WI38 (cell line): ENCODE measurements at regions not wholly inside any gene's neighbourhood (a gene's known extent, or its start where the extent isn't known, plus 50 kb on each side); places are given as distances from the start of the nearest gene placed in this dataset.

Source experiments
- H3K4me3 ChIP-seq: 2 replicates; pipeline ENCODE4 v1.5.1; 2011; ENCODE audit warnings: low read depth, mild to moderate bottlenecking, control low read depth, low read length
- TF ChIP-seq, protein P1 (sequence below): IDR thresholded peaks from 2 replicates; pipeline ENCODE4 v1.5.1; 2012; ENCODE audit warnings: low read depth, mild to moderate bottlenecking, control low read depth, low read length

DNA sequence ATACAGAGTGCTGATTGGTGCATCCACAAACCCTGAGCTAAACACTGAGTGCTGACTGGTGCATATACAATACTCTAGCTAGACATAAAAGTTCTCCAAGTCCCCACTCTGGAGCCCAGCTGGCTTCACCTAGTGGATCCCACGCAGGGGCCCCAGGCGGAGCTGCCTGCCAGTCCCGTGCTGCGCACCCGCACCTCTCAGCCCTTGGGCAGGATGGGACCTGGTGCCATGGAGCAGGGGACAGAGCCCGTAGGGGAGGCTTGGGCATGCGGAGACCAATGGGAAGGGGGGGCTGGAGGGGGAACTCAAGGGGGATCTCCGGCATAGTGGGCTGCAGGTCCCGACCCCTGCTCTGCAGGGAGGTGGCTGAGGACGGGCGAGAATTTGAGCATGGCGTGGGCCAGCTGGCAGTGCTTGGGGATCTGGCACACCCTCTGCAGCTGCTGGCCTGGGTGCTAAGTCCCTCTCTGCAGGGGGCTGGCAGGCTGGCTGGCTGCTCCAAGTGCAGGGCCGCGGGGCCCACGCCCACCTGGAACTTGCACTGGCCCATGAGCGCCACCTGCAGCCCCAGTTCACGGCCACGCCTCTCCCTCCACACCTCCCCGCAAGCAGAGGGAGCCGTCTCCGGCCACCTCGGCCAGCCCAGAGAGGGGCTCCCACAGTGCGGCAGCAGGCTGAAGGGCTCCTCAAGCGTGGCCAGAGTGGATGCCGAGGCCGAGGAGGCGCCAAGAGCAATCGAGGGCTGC, 104.9 kb downstream of the NTMT2 start:
- TF ChIP-seq, protein P1, sequence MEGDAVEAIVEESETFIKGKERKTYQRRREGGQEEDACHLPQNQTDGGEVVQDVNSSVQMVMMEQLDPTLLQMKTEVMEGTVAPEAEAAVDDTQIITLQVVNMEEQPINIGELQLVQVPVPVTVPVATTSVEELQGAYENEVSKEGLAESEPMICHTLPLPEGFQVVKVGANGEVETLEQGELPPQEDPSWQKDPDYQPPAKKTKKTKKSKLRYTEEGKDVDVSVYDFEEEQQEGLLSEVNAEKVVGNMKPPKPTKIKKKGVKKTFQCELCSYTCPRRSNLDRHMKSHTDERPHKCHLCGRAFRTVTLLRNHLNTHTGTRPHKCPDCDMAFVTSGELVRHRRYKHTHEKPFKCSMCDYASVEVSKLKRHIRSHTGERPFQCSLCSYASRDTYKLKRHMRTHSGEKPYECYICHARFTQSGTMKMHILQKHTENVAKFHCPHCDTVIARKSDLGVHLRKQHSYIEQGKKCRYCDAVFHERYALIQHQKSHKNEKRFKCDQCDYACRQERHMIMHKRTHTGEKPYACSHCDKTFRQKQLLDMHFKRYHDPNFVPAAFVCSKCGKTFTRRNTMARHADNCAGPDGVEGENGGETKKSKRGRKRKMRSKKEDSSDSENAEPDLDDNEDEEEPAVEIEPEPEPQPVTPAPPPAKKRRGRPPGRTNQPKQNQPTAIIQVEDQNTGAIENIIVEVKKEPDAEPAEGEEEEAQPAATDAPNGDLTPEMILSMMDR = no peak
- no peak overlapping the region for H3K4me3 ChIP-seq

DNA sequence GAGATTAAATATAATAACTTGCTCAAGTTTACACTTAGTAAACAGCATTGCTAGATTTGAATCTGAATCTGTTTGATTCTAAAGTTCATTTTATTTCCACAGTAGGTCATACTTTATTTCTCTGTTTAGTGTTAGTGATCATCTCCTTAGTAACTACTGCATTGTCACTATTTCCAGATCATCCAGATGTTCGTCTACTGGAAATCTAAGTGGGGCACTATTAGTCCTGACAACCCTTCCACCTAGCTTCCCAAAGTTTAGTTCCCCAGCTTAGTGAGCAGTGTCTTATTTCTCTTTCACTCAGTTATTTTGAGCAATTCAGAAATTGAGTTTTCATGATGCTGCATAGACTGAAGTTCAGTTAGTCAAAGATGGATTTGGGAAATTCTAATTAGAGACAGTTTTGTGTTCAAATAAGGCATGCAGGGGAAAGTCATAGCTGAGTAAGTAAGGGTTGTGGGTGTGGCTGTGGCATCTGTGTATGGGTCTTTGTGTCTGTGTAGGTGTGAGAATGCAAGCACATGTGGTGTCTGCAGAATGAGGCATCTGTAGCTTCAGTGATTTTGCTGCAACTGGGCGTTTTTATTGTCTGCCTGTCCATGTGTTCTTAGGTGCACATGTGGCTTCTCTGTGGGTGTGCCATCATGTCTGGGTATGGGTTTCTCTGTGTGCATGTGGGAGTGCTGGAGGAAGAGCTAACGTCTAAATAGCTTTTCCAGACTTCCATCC, 107.3 kb downstream of the NTMT2 start:
- no peak overlapping the region for H3K4me3 ChIP-seq

DNA sequence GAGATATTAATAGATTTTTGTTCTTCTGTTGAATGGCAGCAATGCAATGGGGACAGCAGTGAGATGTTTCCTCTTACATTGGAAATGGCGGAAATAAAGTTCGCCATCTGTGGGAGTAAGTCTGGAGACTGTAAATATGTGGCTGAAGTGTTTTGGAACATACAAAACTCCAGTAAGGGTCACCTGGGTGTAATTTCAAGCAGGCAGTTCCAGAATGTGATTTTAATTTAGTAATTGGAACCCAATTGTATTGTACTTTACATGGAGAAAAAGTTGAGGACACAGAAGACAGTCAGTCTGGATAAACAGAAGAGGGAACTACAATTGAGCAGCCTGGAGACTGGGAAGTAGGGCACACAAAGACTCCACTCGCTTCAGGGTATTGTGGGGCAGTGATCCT, 108.6 kb downstream of the NTMT2 start:
- H3K4me3 ChIP-seq = no peak overlapping the region
- TF ChIP-seq, protein P1 = no peak

More for the DNA sequence above, 107.3 kb downstream of the NTMT2 start:
- TF ChIP-seq, protein P1 = no peak

DNA sequence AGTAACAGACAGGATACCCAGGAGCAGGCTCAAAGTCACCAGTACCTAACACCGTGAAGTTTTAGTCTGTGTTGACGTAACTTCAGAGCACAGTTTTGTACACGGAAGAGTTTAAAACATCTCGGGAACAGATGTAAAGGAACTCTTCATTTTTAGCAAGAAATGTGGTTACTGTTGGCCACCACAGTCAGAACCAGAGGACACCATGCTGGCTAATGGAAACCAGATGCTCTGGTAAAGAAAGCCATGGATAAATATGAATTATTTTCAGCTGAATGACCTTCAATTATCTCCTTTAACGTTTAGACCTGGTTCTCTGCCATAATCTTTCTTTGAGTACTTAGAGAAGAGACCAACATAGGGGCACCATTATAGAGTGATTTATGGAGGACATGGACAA, 115.9 kb downstream of the NTMT2 start:
- TF ChIP-seq, protein P1 = no peak
- H3K4me3 ChIP-seq = no peak overlapping the region

DNA sequence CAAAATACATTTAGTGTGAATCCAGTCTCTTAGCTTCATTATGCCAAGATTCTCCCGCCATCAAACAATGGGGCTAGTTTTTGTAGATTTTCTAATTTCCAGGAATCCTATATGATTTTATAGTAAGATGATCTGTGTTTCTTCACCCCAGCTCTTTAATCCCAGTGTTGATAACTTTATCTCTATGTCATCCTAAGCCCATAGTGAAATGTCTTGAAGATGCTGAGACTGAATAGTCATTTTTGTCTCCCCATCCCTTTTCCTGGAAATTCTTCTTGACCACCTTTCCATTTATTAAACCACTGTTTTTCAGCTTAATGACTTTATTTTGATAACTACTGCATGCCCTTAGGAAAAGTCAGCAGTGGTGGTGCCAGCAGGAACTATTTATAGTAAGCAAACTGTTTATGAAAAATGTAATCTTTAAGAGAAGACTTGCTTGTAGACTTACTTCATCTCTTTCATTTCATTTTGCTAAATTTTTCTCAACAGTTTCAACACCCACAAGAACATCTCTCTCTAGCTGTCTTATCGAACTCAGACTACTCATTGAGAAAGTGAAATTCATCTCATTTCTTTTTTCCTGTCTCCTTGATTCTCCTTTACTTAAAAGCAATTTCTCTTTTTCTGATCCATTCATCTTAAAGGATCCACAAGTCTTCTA, 116.6 kb downstream of the NTMT2 start:
- TF ChIP-seq, protein P1 = no peak
- no peak overlapping the region for H3K4me3 ChIP-seq

DNA sequence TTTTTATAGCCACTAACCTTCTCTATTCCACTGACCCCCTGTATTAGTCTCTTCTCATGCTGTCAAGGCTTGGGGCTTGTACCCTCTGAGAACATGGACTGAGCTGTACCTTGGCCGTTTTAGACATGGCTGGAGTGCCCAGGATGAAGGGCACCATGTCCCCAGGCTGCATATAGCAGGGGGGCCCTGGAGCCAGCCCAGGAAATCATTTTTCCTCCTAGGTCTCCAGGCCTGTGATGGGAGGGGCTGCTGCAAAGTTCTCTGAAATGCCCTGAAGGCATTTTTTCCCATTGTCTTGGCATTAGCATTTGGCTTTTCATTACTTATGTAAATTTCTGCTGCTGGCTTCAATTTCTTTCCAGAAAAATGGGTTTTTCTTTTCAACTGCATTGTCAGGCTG, 119.5 kb downstream of the NTMT2 start:
- H3K4me3 ChIP-seq = no peak overlapping the region
- TF ChIP-seq, protein P1 = no peak

DNA sequence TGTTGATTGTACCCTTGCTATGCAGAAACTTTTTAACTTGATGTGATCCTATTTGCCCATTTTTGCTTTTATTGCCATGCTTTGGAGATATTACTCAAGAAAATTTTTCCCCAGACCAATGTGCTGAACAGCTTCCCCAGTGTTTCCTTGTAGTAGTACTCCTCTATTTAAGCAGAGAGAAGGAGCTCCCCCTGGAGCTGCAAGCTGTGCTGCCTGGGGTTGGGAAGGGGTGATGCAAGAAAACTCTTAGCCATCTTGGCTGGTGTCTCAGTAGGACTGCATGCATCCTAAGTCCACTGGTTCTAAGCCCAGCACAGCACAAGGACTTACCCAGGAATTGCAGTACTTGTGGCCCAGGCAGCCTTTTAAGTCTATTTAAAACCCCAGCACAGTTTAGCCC, 121.6 kb downstream of the NTMT2 start:
- TF ChIP-seq, protein P1 = no peak
- no peak overlapping the region for H3K4me3 ChIP-seq
